ENCODE measurements at regions not wholly inside any gene's neighbourhood (a gene's known extent, or its start where the extent isn't known, plus 50 kb on each side); places are given as distances from the start of the nearest gene placed in this dataset.

DNA sequence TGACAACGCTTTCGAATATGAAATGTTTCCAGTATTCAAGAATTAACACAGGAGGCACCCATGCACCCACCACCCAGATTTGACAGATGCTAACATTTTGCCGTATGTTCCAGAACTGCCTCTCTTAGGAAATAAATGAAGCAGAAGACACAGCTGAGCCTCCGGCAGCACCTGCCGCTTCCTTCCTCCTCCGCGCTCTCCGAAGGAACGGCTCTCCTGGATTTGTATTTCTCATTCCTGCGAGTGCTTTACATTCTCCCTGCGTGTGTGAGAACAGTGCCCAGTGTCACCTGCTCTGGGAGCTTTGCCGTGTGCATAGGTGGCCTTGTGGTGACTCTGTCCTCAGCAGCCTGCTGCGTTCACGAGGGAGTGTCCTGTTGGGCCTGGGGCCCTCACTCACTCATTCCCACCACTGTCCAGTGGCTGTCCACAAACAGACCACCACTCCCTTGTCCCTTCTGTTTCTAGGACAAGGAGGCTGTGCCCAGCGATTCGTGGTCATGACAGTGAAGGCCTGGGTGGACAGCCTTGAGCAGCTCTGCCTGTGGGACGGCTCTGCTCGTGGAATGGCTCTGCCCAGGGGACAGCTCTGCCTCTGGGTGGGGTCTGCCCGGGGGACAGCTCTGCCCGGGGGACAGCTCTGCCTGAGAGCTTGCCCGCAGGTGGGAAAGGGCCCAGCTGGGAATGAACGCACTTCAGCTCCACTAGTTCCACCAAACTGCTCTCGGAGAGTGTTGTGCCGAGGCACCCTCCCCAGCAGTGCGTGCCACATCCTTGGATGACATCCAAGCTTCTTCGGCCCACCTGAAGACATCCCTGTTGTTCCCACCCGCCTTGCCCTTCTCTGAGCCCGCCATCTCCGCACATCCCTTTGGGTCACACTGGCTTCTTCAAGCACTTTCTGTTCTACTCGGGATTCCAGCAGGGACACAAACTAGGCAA, 170.5 kb upstream of the PPP1R26 start:
- TF ChIP-seq CTCF (conservative IDR thresholded peaks at IDR 0.05; ENCODE audit: low read depth, low read length): no peak
- no peak for TF ChIP-seq CEBPB (IDR thresholded peaks at IDR 0.05; ENCODE audit: low read depth, low read length)

Measured in IMR-90 (cell line).